Calu3 (cell line): ENCODE measurements at regions not wholly inside any gene's neighbourhood (a gene's known extent, or its start where the extent isn't known, plus 50 kb on each side); places are given as distances from the start of the nearest gene placed in this dataset.

Experiments used
- BruUV-seq: library from RNA; stranded (reverse); fragments of 400-500 nt; replicated peaks from 2 replicates; lab custom pipeline; 2021; lab: Mats Ljungman, UMichigan
- CTCF ChIA-PET: fragments of 300-600 bp; sonication (Branson Sonifier 250); formaldehyde crosslinking; loops from one replicate; lab custom pipeline; 2022; ENCODE audit warnings: antibody characterized with exemption; lab: Charles Lee
- DNase-seq: peaks from one replicate; pipeline ENCODE4 v3.0.0; 2022
- H3K27ac Mint-ChIP-seq: one replicate; pipeline ENCODE4 v1.8.0; 2022; ENCODE audit warnings: mixed read lengths; ENCODE audit not compliant: unreplicated experiment
- H3K27me3 Mint-ChIP-seq: one replicate; pipeline ENCODE4 v1.8.0; 2022; ENCODE audit warnings: mixed read lengths; ENCODE audit not compliant: unreplicated experiment
- H3K36me3 Mint-ChIP-seq: one replicate; pipeline ENCODE4 v1.8.0; 2022; ENCODE audit warnings: mild to moderate bottlenecking, moderate library complexity, mixed read lengths; ENCODE audit not compliant: insufficient read depth, unreplicated experiment
- H3K4me1 Mint-ChIP-seq: one replicate; pipeline ENCODE4 v1.8.0; 2022; ENCODE audit warnings: mild to moderate bottlenecking, low read depth, mixed read lengths; ENCODE audit not compliant: unreplicated experiment
- H3K4me3 Mint-ChIP-seq: one replicate; pipeline ENCODE4 v1.8.0; 2022; ENCODE audit warnings: mild to moderate bottlenecking, low read depth, moderate library complexity, mixed read lengths; ENCODE audit not compliant: unreplicated experiment
- H3K9me3 Mint-ChIP-seq: one replicate; pipeline ENCODE4 v1.8.0; 2022; ENCODE audit warnings: low read depth, mixed read lengths; ENCODE audit not compliant: unreplicated experiment
- CTCF ChIP-seq: fragments of 200-600 bp; IDR thresholded peaks from one replicate; pipeline ENCODE4 v1.8.0; 2022; ENCODE audit warnings: antibody characterized with exemption; ENCODE audit not compliant: unreplicated experiment
- intact Hi-C: fragments of 100-400 bp; cut with micrococcal nuclease; formaldehyde crosslinking; loops from one replicate; pipeline ENCODE4 v1.10.0; 2022; ENCODE audit not compliant: unreplicated experiment

- H3K4me1 Mint-ChIP-seq, result no peaks in the 10 kb centered on the region
- DNase-seq, result peak; percentile 6
- intact Hi-C loops, result no loop called here
- no peaks in the 10 kb centered on the region for H3K36me3 Mint-ChIP-seq
- H3K27me3 Mint-ChIP-seq, result peaks cover 44% of the 10 kb centered on the region
- no peak for TF ChIP-seq CTCF
- CTCF ChIA-PET, result no interaction called here
- H3K9me3 Mint-ChIP-seq, result no peaks in the 10 kb centered on the region
- no peak overlapping the region for H3K4me3 Mint-ChIP-seq
- BruUV-seq, result no TSS peak
- no peak overlapping the region for H3K27ac Mint-ChIP-seq
Observed at GRCh38 chr16:13829697-13830299, 90.2 kb upstream of the ERCC4 start.

- DNase-seq, result no peak
- no TSS peak for BruUV-seq
- no peak for TF ChIP-seq CTCF
- intact Hi-C loops, result no loop called here
- no peaks in the 10 kb centered on the region for H3K4me1 Mint-ChIP-seq
- CTCF ChIA-PET, result no interaction called here
- no peaks in the 10 kb centered on the region for H3K36me3 Mint-ChIP-seq
- peaks cover 48% of the 10 kb centered on the region for H3K27me3 Mint-ChIP-seq
- H3K4me3 Mint-ChIP-seq, result no peak overlapping the region
- H3K9me3 Mint-ChIP-seq, result no peaks in the 10 kb centered on the region
- no peak overlapping the region for H3K27ac Mint-ChIP-seq
Observed at GRCh38 chr16:13833515-13833914, 86.4 kb upstream of the ERCC4 start.

- Mint-ChIP-seq H3K9me3 (no peaks in the 10 kb centered on the region), H3K27ac (no peak overlapping the region), H3K4me3 (no peak overlapping the region), H3K27me3 (peaks cover 60% of the 10 kb centered on the region), H3K4me1 (no peaks in the 10 kb centered on the region), H3K36me3 (no peaks in the 10 kb centered on the region)
- no peak for DNase-seq
- BruUV-seq, result no TSS peak
- no peak for TF ChIP-seq CTCF
- intact Hi-C loops, result no loop called here
- CTCF ChIA-PET, result no interaction called here
Observed at GRCh38 chr16:13835387-13835786, 84.6 kb upstream of the ERCC4 start.

- BruUV-seq, result no TSS peak
- Mint-ChIP-seq H3K4me1 (no peaks in the 10 kb centered on the region), H3K4me3 (no peak overlapping the region), H3K36me3 (no peaks in the 10 kb centered on the region), H3K27ac (no peak overlapping the region), H3K9me3 (no peaks in the 10 kb centered on the region), H3K27me3 (peaks cover 67% of the 10 kb centered on the region)
- DNase-seq, result no peak
- CTCF ChIA-PET, result no interaction called here
- TF ChIP-seq CTCF, result no peak
- intact Hi-C loops, result no loop called here
Observed at GRCh38 chr16:13835935-13836730, 83.8 kb upstream of the ERCC4 start.
